HepG2 (cell line): ENCODE measurements at regions not wholly inside any gene's neighbourhood (a gene's known extent, or its start where the extent isn't known, plus 50 kb on each side); places are given as distances from the start of the nearest gene placed in this dataset.

Experiments used
- ATAC-seq: fragments of 200-7000 bp; cut with Tn5 transposase; 3 replicates; pipeline ENCODE4 v1.9.1; 2020; ENCODE audit warnings: mild to moderate bottlenecking, moderate library complexity
- BruUV-seq: library from RNA; stranded (reverse); fragments of 400-500 nt; replicated peaks from 2 replicates; lab custom pipeline; 2021; lab: Mats Ljungman, UMichigan
- CTCF ChIA-PET: fragments of 300-600 bp; formaldehyde crosslinking; extraction: SDS; loops from one replicate; lab custom pipeline; 2021; ENCODE audit warnings: low total read pairs, inconsistent platforms, low intra/inter-chr PET ratio; lab: Yijun Ruan, JAX
- POLR2A ChIA-PET: fragments of 350-600 bp; sonication (Branson Sonifier 250); formaldehyde crosslinking; loops from one replicate; lab custom pipeline; 2020; ENCODE audit warnings: antibody characterized with exemption, inconsistent platforms; lab: Yijun Ruan, JAX
- DNase-seq: peaks from one replicate; pipeline ENCODE4 v3.0.0-alpha.2; 2015; ENCODE audit warnings: low spot score
- FAIRE-seq: peaks from 3 replicates; lab custom pipeline; 2011; peaks lifted over from hg19 to GRCh38; lab: Jason Lieb, UNC
- H2AFZ ChIP-seq: one replicate; pipeline ENCODE4 v1.6.1; 2011; ENCODE audit warnings: low read length, inconsistent platforms
- H3K27ac ChIP-seq: fragments of 300-600 bp; 3 replicates; pipeline ENCODE4 v1.8.0; 2011; ENCODE audit warnings: mixed run types, mild to moderate bottlenecking, mixed read lengths, low read length, inconsistent platforms; ENCODE audit not compliant: insufficient read depth; ENCODE audit errors: extremely low read length
- H3K27me3 ChIP-seq, 2 experiments: fragments of 200-600 bp in 1 of 2; 2 replicates in 1 of 2; 3 replicates in 1 of 2; pipeline versions ENCODE4 v1.6.0 to v1.8.0; 2011; ENCODE audit warnings: low read length in 2 of 2, mild to moderate bottlenecking in 2 of 2, moderate library complexity in 2 of 2, inconsistent platforms in 1 of 2; ENCODE audit not compliant: insufficient read depth in 2 of 2, control insufficient read depth in 1 of 2
- H3K36me3 ChIP-seq, 2 experiments: fragments of 200-600 bp in 1 of 2; replicated peaks in 1 of 2; 2 replicates in 1 of 2; 3 replicates in 1 of 2; pipeline versions ENCODE4 v1.5.1 to v1.8.0; 2011; ENCODE audit warnings: low read length in 2 of 2, inconsistent platforms in 1 of 2; ENCODE audit not compliant: insufficient read depth in 2 of 2, control insufficient read depth in 1 of 2
- H3K4me1 ChIP-seq: 2 replicates; pipeline ENCODE4 v1.5.1; 2012; ENCODE audit warnings: low read length, inconsistent platforms; ENCODE audit not compliant: insufficient read depth
- H3K4me2 ChIP-seq: 2 replicates; pipeline ENCODE4 v1.6.0; 2011; ENCODE audit warnings: low read depth, low read length, inconsistent platforms
- H3K4me3 ChIP-seq, 3 experiments: fragments of 200-600 bp in 1 of 3; sonication (generic), shearing (Covaris generic) in 1 of 3; replicated peaks in 1 of 3; 2 replicates each; pipeline ENCODE4 v1.5.1; 2011 to 2016; ENCODE audit warnings: low read length in 3 of 3, inconsistent platforms in 2 of 3, low read depth in 2 of 3, mild to moderate bottlenecking in 2 of 3, control low read depth in 1 of 3, mixed read lengths in 1 of 3; ENCODE audit not compliant: insufficient read depth in 1 of 3
- H3K79me2 ChIP-seq: one replicate; pipeline ENCODE4 v1.6.1; 2011; ENCODE audit warnings: low read length, inconsistent platforms; ENCODE audit not compliant: insufficient read depth
- H3K9ac ChIP-seq: 2 replicates; pipeline ENCODE4 v1.6.0; 2011; ENCODE audit warnings: mild to moderate bottlenecking, low read depth, low read length, inconsistent platforms; ENCODE audit not compliant: insufficient read depth
- H3K9me3 ChIP-seq: 2 replicates; pipeline ENCODE4 v1.5.1; 2012; ENCODE audit warnings: mild to moderate bottlenecking, low read length
- H4K20me1 ChIP-seq: 2 replicates; pipeline ENCODE4 v1.6.0; 2011; ENCODE audit warnings: inconsistent platforms, mild to moderate bottlenecking, low read length, moderate library complexity; ENCODE audit not compliant: insufficient read depth
- PRDM15 ChIP-seq: sonication (generic); formaldehyde crosslinking; IDR thresholded peaks from 2 replicates; pipeline ENCODE4 v1.4.0; 2020; ENCODE audit warnings: missing genetic modification reagents
- STAG1 ChIP-seq: sonication (generic); formaldehyde crosslinking; IDR thresholded peaks from 2 replicates; pipeline ENCODE4 v1.4.0; 2020; ENCODE audit warnings: missing genetic modification reagents
- WGBS: methylation state at CpG from one replicate; pipeline ENCODE4 v1.1.6; 2017; ENCODE audit warnings: low lambda C conversion rate; 5-methylcytosine and 5-hydroxymethylcytosine counted together
- in situ Hi-C: cut with HindIII; loops from 2 replicates; pipeline ENCODE4 v1.10.0; 2017; ENCODE audit warnings: low pct_unique_long_range_greater_than_20kb; ENCODE audit not compliant: extremely low pct_ligation_motif_present
- intact Hi-C: fragments of 100-400 bp; cut with micrococcal nuclease; formaldehyde crosslinking; loops from one replicate; pipeline ENCODE4 v1.10.0; 2022; ENCODE audit not compliant: unreplicated experiment

- CTCF ChIA-PET, result no interaction called here
Observed at GRCh38 chr5:109467058-109467457, 57.3 kb upstream of the PJA2 start.

More at GRCh38 chr5:109467058-109467457, 57.3 kb upstream of the PJA2 start:
- Histone ChIP-seq H4K20me1 (no peaks in the 10 kb centered on the region), H3K27me3 (no peaks in the 10 kb centered on the region), H3K4me3 (no peak overlapping the region), H3K9ac (no peak overlapping the region), H3K4me2 (no peak overlapping the region), H3K36me3 (no peaks in the 10 kb centered on the region), H3K27ac (no peak overlapping the region), H2AFZ (no peak overlapping the region), H3K4me1 (peaks cover 7% of the 10 kb centered on the region), H3K79me2 (no peaks in the 10 kb centered on the region), H3K9me3 (no peaks in the 10 kb centered on the region)
- TF ChIP-seq PRDM15 (CRISPR knock-in tag) (no peak), STAG1 (CRISPR knock-in tag) (peak; percentile 43)
- intact Hi-C loops, result loop anchor here (5.0 to 10.0 kb wide), 4 partner anchors 55 to 825 kb away; no protein-coding TSS in a partner anchor
- FAIRE-seq (no peak), ATAC-seq (no peak), DNase-seq (no peak)
- POLR2A ChIA-PET, result no interaction called here
- 15% methylated on average over 4 of the region's 4 CpGs for WGBS
- no TSS peak for BruUV-seq
- in situ Hi-C loops, result no loop called here
